ENCODE measurements at regions not wholly inside any gene's neighbourhood (a gene's known extent, or its start where the extent isn't known, plus 50 kb on each side); places are given as distances from the start of the nearest gene placed in this dataset.
"Not testable (repeated sequence)": the region's sequence is repeated elsewhere in the genome, so short reads cannot be mapped to it uniquely, and the experiment has no call there.

DNA sequence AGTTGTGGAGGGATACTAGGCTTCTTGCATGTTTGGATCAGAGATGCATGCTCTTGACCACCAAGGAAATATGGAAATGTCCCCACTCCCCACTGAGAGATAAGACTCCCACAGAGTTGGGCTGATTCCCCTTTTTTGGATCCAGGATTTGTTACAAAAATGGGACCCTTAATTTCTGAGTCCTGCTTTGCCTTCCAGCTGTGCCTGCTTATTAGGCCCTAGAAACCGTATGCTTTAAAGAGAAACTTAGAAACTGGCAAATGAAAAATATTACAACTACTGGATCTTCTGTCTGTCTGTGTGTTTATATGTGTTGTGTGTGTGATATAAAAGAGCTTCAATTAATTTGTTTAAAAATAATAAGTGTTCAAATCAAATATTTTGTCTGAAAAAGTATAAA lies 817.6 kb upstream of the CITED2 start:
- no peak for DNase-seq (ENCODE audit: low spot score)

DNA sequence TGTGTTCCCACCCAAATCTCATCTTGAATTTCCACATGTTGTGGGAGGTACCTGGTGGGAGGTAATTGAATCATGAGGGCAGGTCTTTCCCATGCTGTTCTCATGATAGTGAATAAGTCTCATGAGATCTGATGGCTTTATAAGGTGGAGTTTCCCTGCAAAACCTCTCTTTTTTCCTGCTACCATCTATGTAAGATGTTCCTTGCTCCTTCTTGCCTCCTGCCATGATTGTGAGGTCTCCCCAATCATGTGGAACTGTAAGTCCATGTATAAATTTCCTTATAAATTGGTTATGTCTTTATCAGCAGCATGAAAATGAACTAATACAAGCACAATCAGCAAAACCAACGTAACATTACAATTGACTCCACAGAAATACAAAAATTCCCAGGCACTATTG lies 814.8 kb upstream of the CITED2 start:
- DNase-seq (ENCODE audit: low spot score) = not testable (repeated sequence)

- DNase-seq (ENCODE audit: low spot score) = no peak
Observed at GRCh38 chr6:140185991-140186390, 811.5 kb upstream of the CITED2 start.

DNA sequence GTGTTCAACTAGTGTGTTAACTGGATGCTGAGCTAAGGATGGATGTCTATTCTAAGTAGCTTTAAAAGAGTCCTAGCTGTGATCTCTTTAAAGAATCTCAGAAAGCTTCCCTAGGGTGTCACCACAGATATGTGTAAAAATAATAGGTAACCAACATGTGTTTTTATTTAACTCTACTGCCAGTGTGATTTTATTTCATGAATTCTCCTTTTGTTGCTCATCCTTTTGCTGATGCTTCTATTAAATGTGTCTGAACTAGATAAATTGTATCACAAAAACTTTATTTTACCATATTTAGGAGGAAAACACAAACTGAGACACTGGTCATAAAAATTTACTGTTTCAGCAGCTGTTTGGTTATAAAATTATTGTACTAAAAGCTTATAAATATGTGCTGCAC lies 809.4 kb upstream of the CITED2 start:
- DNase-seq (ENCODE audit: low spot score) = no peak

GRCh38 chr6:140182821-140183220 lies 808.4 kb upstream of the CITED2 start:
- no peak for DNase-seq (ENCODE audit: low spot score)

- no peak for DNase-seq (ENCODE audit: low spot score)
Observed at GRCh38 chr6:140181876-140182275, 807.4 kb upstream of the CITED2 start.

DNA sequence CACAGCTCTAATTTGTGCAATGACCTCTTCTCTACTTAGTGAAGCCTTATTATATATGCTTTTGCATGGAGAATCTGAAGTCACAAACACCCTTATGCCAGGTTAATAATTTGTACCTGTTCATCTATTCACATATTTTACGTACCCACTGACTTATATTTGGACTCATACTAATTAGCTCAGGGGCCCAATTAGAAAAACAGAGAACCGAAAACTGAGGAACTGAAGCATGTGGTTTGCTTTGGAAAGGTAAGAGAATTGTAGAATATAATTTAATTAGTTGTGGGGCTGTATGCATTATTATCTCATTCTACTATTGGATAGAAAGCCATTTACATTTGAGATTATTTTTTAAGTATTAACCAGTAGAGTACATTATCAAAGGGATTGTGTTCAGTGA lies 805.9 kb upstream of the CITED2 start:
- no peak for DNase-seq (ENCODE audit: low spot score)

DNA sequence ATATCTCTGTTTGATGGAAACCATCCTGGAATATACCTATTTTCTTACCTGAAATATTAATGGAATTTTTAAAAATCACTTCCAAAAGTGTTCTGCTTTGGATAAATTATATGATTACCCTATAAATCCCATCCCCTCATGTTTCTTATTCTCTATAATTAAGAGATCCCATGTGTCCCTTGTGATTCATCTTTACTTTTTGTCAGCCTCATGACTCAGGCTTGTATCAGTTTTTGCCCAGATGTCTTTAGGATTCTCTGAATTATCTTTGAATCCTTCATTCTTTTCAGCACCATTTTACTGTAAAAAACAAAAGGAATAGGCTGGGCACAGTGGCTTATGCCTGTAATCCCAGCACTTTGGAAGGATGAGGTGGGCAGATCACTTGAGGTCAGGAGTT lies 804.5 kb upstream of the CITED2 start:
- DNase-seq (ENCODE audit: low spot score) = no peak

GRCh38 chr6:140178520-140178919 lies 804.1 kb upstream of the CITED2 start:
- DNase-seq (ENCODE audit: low spot score) = no peak

DNA sequence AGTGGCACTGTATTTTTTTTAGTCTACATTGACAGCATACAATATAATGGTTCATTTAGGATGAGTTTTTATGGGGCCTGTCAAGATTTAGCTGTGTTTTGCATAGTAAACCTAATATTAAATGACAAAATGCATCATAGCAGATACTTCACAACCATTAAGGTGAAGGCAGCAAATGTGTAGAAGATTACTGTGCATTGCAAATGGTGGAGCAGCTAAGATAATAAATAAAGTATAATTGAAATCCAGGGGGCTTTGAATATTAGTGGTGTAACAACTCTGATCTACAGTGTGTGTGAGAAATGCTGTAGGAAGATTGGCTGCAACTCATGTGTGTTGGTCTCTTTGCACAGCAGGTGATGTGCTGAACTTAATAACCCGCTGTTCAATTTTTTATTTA lies 801.9 kb upstream of the CITED2 start:
- DNase-seq (ENCODE audit: low spot score) = no peak

GRCh38 chr6:140175486-140175885 lies 801.0 kb upstream of the CITED2 start:
- no peak for DNase-seq (ENCODE audit: low spot score)

DNA sequence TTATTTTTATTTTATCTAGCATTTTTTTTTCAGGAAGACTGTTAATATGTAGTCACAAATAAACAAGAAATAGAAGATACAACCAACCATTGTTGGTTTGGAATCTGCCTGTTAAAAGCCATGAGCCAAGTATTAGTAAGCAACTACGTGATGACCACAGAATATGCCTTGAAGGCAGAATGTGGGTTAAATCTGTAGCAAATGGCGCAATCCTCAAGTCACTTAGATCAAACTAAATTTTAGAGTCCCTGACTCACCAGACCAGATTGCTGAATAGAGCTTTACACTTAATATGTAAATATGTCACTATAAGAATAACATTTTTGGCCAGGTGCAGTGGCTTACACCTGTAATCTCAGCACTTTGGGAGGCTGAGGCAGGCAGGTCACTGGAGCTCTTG lies 800.1 kb upstream of the CITED2 start:
- DNase-seq (ENCODE audit: low spot score) = no peak

DNA sequence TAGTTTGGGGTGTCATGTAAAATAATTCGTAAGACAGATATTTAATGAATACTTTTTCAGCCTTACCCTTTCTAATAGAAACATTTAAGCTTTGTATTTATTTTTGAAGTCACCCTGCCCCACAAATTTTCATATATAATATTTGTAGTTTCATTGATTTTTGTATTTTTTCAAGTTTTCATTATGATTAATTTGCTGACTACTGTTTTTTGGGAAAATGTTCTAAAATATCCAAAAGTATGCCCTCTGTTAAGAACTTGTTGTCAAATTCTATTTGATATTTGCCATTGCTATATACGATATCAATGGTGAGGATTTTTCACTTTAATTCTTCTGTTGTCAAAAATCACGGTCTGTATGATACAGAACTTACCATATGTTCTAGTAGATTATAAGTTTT lies 793.9 kb upstream of the CITED2 start:
- no peak for DNase-seq (ENCODE audit: low spot score)

- no peak for DNase-seq (ENCODE audit: low spot score)
Observed at GRCh38 chr6:140160909-140161308, 786.5 kb upstream of the CITED2 start.

GRCh38 chr6:140160494-140160893 lies 786.0 kb upstream of the CITED2 start:
- no peak for DNase-seq (ENCODE audit: low spot score)

GRCh38 chr6:140156131-140156530 lies 781.7 kb upstream of the CITED2 start:
- no peak for DNase-seq (ENCODE audit: low spot score)

DNA sequence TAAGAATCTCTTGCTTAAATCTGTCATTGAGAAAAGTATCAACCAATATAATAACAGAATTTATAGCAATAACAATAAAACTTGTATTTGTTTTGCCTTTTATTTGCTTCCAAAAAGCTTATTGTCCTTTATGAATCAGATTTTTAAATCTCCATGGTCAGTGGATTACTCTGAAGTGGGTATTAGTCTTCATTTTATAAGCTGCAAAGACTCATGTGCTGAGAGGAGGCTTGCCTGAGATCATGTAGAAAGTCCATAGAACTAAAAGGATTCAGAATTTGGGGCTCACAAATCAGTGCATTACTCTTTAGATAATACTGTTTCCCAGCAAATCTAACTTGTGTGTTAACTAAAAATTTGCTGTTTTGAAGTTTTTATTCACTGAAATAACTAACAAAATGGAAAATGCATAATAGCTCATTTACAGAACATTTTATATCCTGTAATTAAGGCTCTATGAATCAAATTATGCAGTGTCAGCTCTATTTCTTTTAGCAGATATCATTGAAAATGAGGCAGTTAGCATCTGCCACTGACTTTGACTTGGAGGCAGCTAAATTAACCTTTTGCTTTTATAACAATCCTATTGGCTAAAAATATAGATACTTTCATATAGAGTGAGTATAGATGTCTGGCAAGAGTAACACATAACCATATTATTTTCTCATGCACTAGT lies 781.1 kb upstream of the CITED2 start:
- DNase-seq (ENCODE audit: low spot score) = no peak

DNA sequence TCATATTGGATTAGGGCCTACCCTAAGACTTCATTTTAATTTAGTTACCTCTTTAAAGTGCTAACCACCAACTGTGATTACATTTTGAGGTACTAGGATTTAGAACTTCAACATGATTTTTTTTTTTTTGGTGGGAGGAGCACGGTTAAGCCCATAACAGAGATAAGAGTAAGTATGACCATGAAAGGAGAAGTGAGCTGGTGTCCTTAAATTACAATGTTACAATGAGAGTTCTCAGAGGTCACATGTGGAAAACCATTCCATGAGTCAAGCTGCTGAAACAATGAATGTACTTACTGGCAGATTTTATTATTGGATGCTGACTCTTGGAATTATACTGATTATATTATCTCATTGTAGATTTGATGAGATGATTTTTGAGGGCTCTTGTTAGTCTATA lies 779.3 kb upstream of the CITED2 start:
- DNase-seq (ENCODE audit: low spot score) = no peak

DNA sequence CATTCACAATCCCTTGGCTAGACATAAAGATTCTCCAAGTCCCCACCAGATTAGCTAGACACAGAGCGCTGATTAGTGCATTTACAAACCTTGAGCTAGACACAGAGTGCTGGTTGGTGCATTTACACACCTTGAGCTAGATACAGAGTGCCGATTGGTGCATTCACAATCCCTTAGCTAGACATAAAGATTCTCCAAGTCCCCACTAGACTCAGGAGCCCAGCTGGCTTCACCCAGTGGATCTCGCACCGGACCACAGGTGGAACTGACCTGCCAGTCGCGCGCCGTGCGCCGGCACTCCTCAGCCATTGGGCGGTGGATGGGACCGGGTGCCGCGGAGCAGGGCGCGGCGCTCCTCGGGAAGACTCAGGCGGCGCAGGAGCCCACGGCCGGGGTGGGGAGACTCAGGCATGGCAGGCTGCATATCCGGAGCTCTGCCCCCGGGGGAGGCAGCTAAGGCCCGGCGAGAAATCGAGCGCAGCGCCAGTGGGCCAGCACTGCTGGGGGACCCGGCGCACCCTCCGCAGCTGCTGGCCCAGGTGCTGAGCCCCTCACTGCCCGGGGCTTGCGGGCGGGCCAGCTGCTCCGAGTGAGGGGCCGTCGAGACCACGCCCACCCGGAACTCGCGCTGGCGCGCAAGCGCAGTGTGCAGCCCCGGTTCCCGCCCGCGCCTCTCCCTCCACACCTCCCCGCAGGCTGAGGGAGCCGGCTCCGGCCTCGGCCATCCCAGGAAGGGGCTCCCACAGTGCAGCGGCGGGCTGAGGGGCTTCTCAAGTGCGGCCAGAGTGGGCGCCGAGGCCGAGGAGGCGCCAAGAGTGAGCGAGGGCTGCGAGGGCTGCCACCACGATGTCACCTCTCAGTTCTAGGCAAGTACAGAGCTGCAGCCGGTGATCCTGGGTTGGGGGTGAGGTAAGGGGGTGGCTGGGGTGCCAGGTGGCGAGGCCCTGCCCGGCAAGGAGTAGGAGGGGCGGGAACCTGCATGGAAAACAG lies 773.7 kb upstream of the CITED2 start:
- not testable (repeated sequence) for DNase-seq (ENCODE audit: low spot score)

DNA sequence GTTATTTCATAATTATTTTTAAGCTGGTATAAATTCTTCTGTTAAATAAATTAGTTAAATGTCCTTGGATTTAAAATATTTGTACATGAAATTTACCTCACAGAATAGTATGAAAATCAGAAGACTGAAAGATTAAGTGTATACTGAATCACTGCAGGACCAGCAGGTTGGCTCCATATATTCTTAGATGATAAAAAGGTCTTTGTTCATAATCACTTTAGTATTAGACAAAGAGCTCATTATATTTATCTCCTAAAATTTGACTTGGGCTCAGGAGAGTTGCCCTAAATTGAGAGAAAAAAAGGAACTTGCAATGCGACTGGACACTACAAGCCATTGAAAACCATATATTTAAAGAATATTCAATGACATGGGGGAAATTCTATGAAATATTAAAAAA lies 766.4 kb upstream of the CITED2 start:
- no peak for DNase-seq (ENCODE audit: low spot score)

GRCh38 chr6:140138311-140139010 lies 764.0 kb upstream of the CITED2 start:
- DNase-seq (ENCODE audit: low spot score) = no peak

- no peak for DNase-seq (ENCODE audit: low spot score)
Observed at GRCh38 chr6:140134224-140134623, 759.8 kb upstream of the CITED2 start.

GRCh38 chr6:140130074-140130473 lies 755.6 kb upstream of the CITED2 start:
- DNase-seq (ENCODE audit: low spot score) = no peak
